HG03442 (cell line): ENCODE measurements at regions not wholly inside any gene's neighbourhood (a gene's known extent, or its start where the extent isn't known, plus 50 kb on each side); places are given as distances from the start of the nearest gene placed in this dataset.
"Not testable (repeated sequence)": the region's sequence is repeated elsewhere in the genome, so short reads cannot be mapped to it uniquely, and the experiment has no call there.

Experiments used
- ATAC-seq: cut with Tn5 transposase; IDR thresholded peaks from one replicate; pipeline ENCODE4 v1.9.1; 2021; ENCODE audit warnings: mild to moderate bottlenecking, moderate library complexity; ENCODE audit not compliant: unreplicated experiment

GRCh38 chr6:132062626-132063025, 111.5 kb upstream of the CCN2 start:
- ATAC-seq = no peak

DNA sequence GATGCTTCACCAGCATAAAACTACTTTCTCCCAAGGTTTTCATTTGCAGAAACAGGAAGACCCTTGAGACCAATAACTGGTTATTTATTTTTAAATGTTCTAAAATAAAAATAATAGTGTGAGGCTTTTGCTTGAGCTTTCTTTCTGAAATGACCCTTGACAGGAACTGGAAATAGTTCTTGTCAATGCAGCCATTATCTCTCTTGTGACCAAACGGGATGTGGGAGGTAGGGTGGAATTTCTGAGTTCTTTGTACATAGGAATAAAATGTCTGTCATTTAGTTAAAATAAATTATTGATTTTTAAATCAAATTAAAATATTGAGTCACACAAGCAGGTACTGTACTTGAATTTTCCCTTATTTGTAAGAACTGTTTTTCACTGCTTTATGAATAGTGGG, 110.2 kb upstream of the CCN2 start:
- no peak for ATAC-seq

GRCh38 chr6:132060591-132060990, 109.4 kb upstream of the CCN2 start:
- ATAC-seq = no peak

GRCh38 chr6:132058975-132059374, 107.8 kb upstream of the CCN2 start:
- ATAC-seq = no peak

- ATAC-seq = no peak
Observed at GRCh38 chr6:132054525-132054924, 103.4 kb upstream of the CCN2 start.

GRCh38 chr6:132053511-132053910, 102.3 kb upstream of the CCN2 start:
- no peak for ATAC-seq

GRCh38 chr6:132052096-132052495, 100.9 kb upstream of the CCN2 start:
- ATAC-seq = no peak

DNA sequence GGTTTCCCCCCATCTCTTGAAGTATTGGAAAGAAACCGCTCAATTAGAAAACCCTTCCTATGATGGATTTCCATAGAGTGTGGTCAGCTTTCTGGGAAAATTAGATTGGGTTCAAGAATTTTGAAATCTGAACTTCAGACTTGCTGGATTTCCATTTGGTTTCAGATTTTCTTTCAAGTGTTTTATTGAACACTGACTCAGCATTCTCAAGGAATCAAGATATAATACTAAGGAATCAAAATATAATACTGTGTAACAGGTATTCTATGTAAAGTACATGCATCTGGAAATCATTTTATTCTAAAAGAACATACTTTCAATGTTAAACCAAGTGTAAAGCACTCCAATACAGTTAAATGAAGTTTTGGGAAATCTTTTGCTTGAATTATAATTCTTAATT, 94.7 kb upstream of the CCN2 start:
- no peak for ATAC-seq

DNA sequence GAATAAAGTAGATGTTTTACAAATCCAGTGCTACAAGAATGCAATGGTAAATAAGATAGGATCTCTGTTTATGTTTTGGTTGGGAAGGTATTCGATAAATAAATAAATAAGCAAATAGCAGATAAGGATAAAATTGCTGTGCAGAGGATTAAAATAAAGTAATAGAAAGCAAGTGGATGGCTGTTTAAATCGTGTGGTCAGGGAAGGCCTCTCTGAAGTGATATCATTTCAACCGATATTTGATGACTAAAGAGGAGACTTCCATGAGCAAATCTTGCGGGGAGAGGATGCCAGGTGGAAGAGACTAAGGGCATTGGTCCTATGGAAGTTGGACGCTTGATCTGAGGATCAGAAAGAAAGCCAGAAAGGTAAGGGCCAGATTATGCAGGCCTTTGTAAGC, 92.0 kb upstream of the CCN2 start:
- no peak for ATAC-seq

DNA sequence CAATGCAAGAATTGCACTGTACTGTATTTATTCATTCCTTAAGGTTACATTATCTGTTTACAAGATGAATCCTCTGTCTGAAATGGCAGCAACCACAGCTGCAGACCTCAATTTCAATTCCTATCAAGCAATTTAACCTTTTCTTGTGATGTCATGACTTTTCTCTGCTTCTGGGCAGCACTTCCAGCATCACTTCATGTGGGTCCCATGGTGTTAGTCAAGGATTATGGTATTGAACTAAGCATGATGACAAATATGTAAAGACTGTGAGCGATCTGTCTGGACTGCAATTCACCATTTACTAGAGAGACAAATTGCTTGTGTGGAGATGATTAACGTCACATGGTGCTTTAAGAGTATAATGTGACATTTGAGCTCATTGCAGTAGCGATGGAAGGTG, 90.5 kb upstream of the CCN2 start:
- no peak for ATAC-seq

GRCh38 chr6:132028029-132028428, 76.9 kb upstream of the CCN2 start:
- ATAC-seq = no peak

DNA sequence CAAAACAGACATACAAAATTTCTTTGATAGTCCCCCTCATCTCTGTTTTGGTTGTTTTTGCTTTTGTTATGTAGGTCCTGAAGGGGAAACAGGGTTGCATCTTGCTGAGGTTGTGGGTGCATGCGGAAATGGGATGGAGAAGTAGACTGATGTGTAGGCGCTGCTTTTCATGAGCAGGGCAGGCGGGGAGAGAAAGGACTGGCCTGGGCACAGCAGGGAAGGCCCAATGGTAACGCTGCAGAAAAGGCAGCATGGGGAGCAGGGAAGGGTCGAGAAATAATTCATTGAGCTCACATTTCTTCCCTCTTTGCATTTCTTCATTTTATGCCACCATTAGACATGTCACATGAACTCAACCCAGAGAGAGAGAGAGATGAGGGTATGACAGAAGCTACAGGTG, 74.3 kb upstream of the CCN2 start:
- no peak for ATAC-seq

GRCh38 chr6:132023490-132023889, 72.3 kb upstream of the CCN2 start:
- no peak for ATAC-seq

DNA sequence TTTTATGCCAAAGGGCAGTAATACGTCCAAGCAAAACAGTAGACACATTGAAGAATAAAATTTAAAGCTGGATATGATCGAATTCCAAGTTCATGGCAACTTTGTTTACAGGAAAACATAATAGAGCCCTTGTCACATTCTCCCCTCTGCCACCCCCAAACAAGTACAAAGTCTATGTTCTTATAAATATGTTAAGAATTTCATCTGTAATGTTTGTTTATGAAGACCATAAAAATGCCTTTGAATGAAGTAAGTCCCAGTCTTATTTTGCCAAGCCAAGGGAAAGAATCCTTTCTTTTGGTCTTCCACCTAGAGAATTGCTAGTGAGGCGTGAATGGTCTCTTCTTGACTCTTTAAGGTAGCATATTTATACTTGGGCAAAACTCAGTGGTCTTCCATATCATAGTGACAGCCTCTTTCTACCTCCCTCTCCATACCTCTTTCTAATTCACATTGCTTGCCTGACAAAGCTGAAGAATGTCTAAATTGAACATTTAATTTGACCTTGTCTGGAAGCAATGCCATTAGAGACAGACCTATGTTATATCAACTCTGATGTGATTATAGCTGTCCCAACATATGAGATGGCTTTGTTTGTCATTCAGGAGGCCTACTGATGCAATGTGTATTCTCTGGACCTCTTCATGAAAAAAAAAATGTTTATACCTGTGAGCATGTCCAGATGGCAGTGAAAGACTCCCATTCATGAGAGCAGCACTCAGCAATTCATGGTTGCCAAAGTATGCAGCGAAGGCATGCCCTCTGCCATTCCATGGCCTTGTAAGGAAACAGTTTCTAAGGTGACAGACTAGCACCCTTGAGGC, 70.6 kb upstream of the CCN2 start:
- ATAC-seq = no peak

- ATAC-seq = not testable (repeated sequence)
Observed at GRCh38 chr6:132020918-132021317, 69.7 kb upstream of the CCN2 start.

DNA sequence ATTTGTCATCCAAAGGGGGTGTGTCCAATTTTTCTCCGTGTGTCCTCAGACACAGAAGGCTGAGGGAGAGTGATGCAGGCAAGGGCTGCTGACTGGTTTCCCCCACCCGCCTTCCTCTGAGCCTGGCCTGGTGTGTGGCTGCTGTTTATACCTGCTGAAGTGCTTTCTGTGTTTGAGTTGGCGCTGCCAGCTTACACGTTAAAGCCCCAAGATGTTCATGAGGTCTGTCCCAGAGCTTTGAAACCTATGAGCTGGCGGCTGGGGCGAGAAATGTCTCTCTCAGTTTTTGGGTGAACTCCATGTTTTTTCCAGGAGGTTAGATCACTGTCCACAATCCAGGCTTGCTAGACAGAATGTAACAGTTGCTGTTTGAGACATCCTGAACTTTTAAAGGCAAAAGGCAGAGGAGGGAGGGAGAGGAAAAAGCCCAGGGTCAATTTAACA, 69.0 kb upstream of the CCN2 start:
- no peak for ATAC-seq

- no peak for ATAC-seq
Observed at GRCh38 chr6:132019586-132019985, 68.4 kb upstream of the CCN2 start.

DNA sequence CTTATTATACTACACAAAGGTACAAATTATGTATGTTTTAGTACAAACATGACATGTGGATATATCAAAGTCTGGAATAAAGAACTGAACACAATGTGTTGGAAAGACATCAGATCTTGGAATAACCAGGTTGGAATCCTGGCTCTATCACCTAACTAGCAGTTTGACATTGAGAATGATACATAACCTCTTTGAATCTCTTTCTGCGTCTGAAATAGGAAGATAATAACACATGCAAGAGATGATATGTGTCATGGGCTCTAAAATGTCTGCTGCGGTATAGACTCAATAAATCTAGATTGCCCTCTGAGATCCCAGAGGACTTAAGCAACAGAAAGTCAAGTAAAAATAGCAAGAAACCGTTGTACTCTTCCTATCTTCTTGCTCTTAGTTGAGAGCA, 66.8 kb upstream of the CCN2 start:
- no peak for ATAC-seq

- no peak for ATAC-seq
Observed at GRCh38 chr6:132016396-132016795, 65.2 kb upstream of the CCN2 start.

DNA sequence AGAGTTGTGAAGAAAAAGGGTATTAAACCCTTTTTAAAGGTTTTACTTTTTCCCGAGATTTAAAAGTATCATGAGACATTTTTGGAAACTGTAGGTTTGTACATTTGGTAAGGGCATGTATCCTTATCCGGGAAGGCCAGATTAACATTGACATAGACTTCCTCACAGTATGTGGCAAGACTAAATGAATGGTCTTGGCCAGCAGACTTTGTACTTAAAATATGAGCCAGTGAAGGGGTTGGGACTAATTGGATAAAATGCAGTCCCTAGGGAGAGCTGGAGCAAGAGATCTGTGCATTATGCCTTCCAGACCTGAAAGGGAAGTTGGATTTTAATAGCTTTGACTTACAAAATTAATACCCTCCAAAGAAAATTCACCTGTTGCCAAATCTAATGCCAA, 60.4 kb upstream of the CCN2 start:
- no peak for ATAC-seq

DNA sequence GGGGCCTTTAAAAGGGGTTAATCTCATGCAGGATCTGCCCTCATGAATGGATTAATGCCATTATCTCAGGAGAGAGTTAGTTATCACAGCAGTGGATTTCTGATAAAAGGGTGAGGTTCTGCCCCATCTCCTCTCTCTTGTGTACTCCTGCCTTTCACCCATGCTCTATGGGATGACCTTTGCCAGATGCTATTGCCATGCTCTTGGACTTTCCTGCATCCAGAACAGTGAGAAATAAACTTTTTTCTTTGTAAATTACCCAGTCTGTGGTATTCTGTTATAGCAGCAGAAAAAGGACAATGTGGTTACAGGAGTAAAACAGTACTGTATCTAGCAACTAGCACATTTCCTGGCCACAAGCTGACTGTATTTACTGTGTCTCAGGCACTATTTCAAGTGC, 58.0 kb upstream of the CCN2 start:
- ATAC-seq = no peak

DNA sequence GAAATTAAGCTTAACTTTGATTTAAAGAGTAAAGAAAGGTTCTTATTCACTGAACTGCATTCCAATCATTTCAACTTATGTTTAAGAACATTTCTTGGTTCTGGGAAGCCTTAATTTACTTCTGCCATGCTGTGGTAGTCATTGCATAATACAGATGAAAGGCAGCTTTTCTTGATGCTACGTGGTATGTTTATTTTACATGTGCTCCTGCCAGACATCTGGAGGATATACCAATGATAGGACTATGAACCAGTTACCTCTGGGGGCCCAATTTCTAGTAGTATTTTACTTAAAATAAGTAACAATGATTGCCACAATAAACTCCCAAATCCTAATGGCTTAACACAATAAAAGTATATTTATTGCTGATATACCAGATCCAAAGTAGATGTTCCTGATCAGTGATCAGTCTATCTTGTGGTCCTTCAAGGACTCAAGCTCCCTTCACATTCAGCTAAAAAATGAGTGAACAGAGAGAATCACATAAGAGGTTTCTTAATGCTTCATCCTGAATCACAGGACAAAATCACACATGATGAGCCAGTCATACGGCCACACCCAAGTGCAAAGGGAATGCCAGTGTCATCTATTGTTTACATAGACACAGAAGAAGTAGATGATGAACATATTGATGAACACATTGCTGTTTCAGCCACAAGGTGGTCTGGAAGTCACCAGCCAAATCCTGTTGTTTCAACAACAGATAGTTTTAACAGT, 56.5 kb upstream of the CCN2 start:
- no peak for ATAC-seq
